ENCODE measurements at regions not wholly inside any gene's neighbourhood (a gene's known extent, or its start where the extent isn't known, plus 50 kb on each side); places are given as distances from the start of the nearest gene placed in this dataset.

GRCh38 chr6:16868968-16869367 lies 107.7 kb upstream of the ATXN1 start:
- Histone ChIP-seq H3K18ac (ENCODE audit: low read depth, low read length) (no peak overlapping the region), H2AK9ac (replicated peaks; ENCODE audit: low read depth, low read length, poor library complexity) (no peak overlapping the region), H3K4ac (ENCODE audit: low read depth, low read length) (no peak overlapping the region), H2BK15ac (ENCODE audit: low read depth, low read length) (no peak overlapping the region), H3K4me1 (ENCODE audit: control insufficient read depth, insufficient read depth, low read length) (peaks cover 5% of the 10 kb centered on the region), H3K9me1 (ENCODE audit: insufficient read depth, low read length) (peaks cover 3% of the 10 kb centered on the region; the same call in 1 of the 2 replicates), H3K14ac (replicated peaks; ENCODE audit: low read depth, low read length) (no peak overlapping the region), H3K56ac (ENCODE audit: extremely low read depth, insufficient read depth, low read length) (no peak overlapping the region), H2BK5ac (ENCODE audit: low read depth, low read length, poor library complexity, severe bottlenecking) (no peak overlapping the region), H4K5ac (ENCODE audit: low read depth, low read length) (no peak overlapping the region), H3K27ac (ENCODE audit: insufficient read depth, low read length) (no peak overlapping the region), H3K9me3 (ENCODE audit: control insufficient read depth, insufficient read depth, low read length) (no peaks in the 10 kb centered on the region), H3K9ac (ENCODE audit: low read depth, low read length) (no peak overlapping the region), H2BK20ac (ENCODE audit: low read depth, low read length) (no peak overlapping the region), H2BK120ac (ENCODE audit: low read depth, low read length) (no peak overlapping the region), H3K36me3 (ENCODE audit: control insufficient read depth, insufficient read depth, low read length) (no peaks in the 10 kb centered on the region), H4K20me1 (ENCODE audit: insufficient read depth, low read length) (no peaks in the 10 kb centered on the region), H3K23ac (ENCODE audit: low read depth, low read length) (no peak overlapping the region), H4K91ac (ENCODE audit: insufficient read depth, low read depth, low read length) (no peak overlapping the region), H3K79me1 (ENCODE audit: low read depth in 1 of 2, low read length in 2 of 2) (no peaks in the 10 kb centered on the region), H2AFZ (replicated peaks; ENCODE audit: low read length, poor library complexity) (no peak overlapping the region), H3K27me3 (ENCODE audit: control insufficient read depth, insufficient read depth, low read length) (peaks cover 2% of the 10 kb centered on the region; the same call in 1 of the 2 replicates), H3K4me2 (ENCODE audit: low read depth, low read length) (no peak overlapping the region), H2AK5ac (ENCODE audit: low read depth, low read length) (no peak overlapping the region), H4K8ac (ENCODE audit: low read depth in 2 of 2, low read length in 2 of 2) (no peak overlapping the region), H3K4me3 (ENCODE audit: insufficient read depth, low read depth, low read length) (no peak overlapping the region)
- ATAC-seq (ENCODE audit: low read depth): peak; percentile 82
- ChIA-PET CTCF (interaction anchor here (0.6 kb wide), 2 partner anchors 12 to 75 kb away, joined by 3 read pairs; no protein-coding TSS in a partner anchor), POLR2A (ENCODE audit: unreplicated experiment) (no interaction called here)
- TF ChIP-seq CHD1 (IDR thresholded peaks at IDR 0.05; ENCODE audit: low read depth, low read length): no peak
- no peak for TF ChIP-seq FOS (IDR thresholded peaks at IDR 0.05; ENCODE audit: low read depth, low read length)
- no peak for TF ChIP-seq RFX5 (IDR thresholded peaks at IDR 0.05; ENCODE audit: low read depth, low read length)
- no peak for TF ChIP-seq CEBPB (IDR thresholded peaks at IDR 0.05; ENCODE audit: low read depth, low read length)
- TF ChIP-seq MAZ (IDR thresholded peaks at IDR 0.05; ENCODE audit: borderline replicate concordance, low read depth, low read length): no peak
- TF ChIP-seq, protein P1, sequence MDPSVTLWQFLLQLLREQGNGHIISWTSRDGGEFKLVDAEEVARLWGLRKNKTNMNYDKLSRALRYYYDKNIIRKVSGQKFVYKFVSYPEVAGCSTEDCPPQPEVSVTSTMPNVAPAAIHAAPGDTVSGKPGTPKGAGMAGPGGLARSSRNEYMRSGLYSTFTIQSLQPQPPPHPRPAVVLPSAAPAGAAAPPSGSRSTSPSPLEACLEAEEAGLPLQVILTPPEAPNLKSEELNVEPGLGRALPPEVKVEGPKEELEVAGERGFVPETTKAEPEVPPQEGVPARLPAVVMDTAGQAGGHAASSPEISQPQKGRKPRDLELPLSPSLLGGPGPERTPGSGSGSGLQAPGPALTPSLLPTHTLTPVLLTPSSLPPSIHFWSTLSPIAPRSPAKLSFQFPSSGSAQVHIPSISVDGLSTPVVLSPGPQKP (IDR thresholded peaks at IDR 0.05; ENCODE audit: borderline replicate concordance, low read depth, low read length): no peak
- no peak for TF ChIP-seq NFE2L2 (IDR thresholded peaks at IDR 0.05; ENCODE audit: low read depth, low read length)
- TF ChIP-seq RAD21 (IDR thresholded peaks at IDR 0.05; ENCODE audit: low read length): no peak
- TF ChIP-seq USF2 (IDR thresholded peaks at IDR 0.05; ENCODE audit: low read depth, low read length): no peak
- no peak for TF ChIP-seq RCOR1 (IDR thresholded peaks at IDR 0.05; ENCODE audit: insufficient replicate concordance, low read length)
- no peak for TF ChIP-seq MAFK (IDR thresholded peaks at IDR 0.05; ENCODE audit: low read depth, low read length)
- peak; percentile 34 for DNase-seq
- no TSS peak for BruUV-seq (replicated peaks)
- intact Hi-C loops (cut with micrococcal nuclease): no loop called here
- in situ Hi-C loops (cut with MboI; ENCODE audit: low sequenced_read_pairs): no loop called here
- no CpG with 5 or more reads among the region's 3 CpGs for WGBS, 2 experiments (ENCODE audit: extremely low coverage in 2 of 2, insufficient read length in 1 of 2)
- dilution Hi-C loops (cut with HindIII; ENCODE audit: low sequenced_read_pairs, unreplicated experiment): no loop called here
